BLaER1 (cell line): ENCODE measurements at regions not wholly inside any gene's neighbourhood (a gene's known extent, or its start where the extent isn't known, plus 50 kb on each side); places are given as distances from the start of the nearest gene placed in this dataset.

Experiments
- H3K27ac ChIP-seq: shearing (Covaris generic); formaldehyde crosslinking; 2 replicates; pipeline ENCODE4 v1.8.1; 2022
- H3K27me3 ChIP-seq: shearing (Covaris generic); formaldehyde crosslinking; 2 replicates; pipeline ENCODE4 v1.8.1; 2022
- H3K36me3 ChIP-seq: shearing (Covaris generic); formaldehyde crosslinking; 2 replicates; pipeline ENCODE4 v1.8.1; 2022
- H3K4me1 ChIP-seq: shearing (Covaris generic); formaldehyde crosslinking; 2 replicates; pipeline ENCODE4 v1.8.1; 2022
- H3K4me2 ChIP-seq: shearing (Covaris generic); formaldehyde crosslinking; 2 replicates; pipeline ENCODE4 v1.8.1; 2022
- H3K4me3 ChIP-seq: shearing (Covaris generic); formaldehyde crosslinking; 2 replicates; pipeline ENCODE4 v1.8.1; 2022
- H3K9ac ChIP-seq: shearing (Covaris generic); formaldehyde crosslinking; 2 replicates; pipeline ENCODE4 v1.8.1; 2022
- H3K9me3 ChIP-seq: shearing (Covaris generic); formaldehyde crosslinking; 2 replicates; pipeline ENCODE4 v1.8.1; 2022
- H4K20me1 ChIP-seq: shearing (Covaris generic); formaldehyde crosslinking; 2 replicates; pipeline ENCODE4 v1.8.1; 2022
- Cebpa-rat ChIP-seq: shearing (Covaris generic); IDR thresholded peaks from 2 replicates; pipeline ENCODE4 v1.8.1; 2022

DNA sequence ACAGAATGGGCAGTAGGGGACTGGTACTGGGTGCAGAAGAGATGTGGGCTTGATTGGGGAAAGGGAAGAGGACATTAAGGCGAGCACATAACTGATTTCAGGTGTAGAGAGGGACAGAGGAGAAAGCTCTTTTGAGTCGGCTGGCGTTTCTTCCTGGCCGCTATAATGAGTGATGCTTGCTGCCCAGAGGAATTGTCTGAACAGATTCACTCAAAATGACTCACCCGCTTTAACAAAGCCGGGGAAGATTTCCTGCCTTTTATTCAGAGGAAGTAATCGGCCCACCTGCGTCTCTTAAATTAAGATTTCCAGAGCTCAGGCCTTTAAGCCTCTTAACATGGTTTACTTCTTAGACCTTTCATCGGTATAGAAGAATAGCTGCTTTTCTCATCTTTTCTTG, 102.1 kb upstream of the AP1S2 start:
- no peaks in the 10 kb centered on the region for H3K36me3 ChIP-seq
- H3K4me1 ChIP-seq: no peaks in the 10 kb centered on the region
- H3K4me2 ChIP-seq: no peak overlapping the region
- no peak for TF ChIP-seq Cebpa-rat
- no peaks in the 10 kb centered on the region for H4K20me1 ChIP-seq
- H3K27ac ChIP-seq: no peak overlapping the region
- H3K9me3 ChIP-seq: no peaks in the 10 kb centered on the region
- peaks cover 81% of the 10 kb centered on the region for H3K27me3 ChIP-seq
- no peak overlapping the region for H3K4me3 ChIP-seq
- H3K9ac ChIP-seq: no peak overlapping the region

DNA sequence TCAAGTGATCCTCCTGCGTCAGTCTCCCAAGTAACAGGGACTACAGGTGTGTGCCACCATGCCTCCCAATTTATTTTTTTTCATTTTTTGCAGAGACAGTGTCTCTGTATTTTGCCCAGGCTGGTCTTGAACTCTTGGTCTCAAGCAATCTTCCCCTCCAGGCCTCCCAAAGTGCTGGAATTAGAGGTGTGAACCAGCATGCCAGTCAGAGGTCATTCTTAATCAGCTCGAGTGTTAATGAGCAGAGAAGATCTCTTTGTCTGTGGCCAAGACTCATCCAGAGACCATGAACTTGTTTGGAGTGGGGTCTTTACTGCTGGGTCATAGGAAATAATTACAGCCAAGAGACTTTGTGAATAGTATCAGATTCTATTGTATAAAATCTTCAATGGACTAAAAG, 99.2 kb upstream of the AP1S2 start:
- no peak overlapping the region for H3K9ac ChIP-seq
- peaks cover 82% of the 10 kb centered on the region for H3K27me3 ChIP-seq

DNA sequence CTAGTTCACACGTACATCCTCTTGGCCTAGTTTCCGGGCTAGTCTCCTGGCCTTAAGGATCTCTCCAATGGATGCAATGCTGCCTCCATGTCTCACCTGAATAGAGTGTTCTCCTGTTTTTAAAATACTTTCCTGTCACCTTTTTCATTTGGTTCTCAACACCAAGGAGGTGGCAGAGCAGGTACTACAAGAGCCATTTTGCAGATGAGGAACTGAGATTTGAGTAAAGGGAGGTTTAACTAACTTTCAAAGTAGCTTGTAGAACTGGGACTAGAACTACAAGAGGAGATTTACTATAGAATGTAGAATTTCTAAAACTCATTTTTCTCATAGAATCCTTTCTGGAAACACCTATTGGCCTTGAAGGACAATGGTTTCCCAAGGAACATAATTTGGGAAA, 97.6 kb upstream of the AP1S2 start:
- Histone ChIP-seq H3K4me1 (no peaks in the 10 kb centered on the region), H4K20me1 (no peaks in the 10 kb centered on the region; the same call in 1 of the 2 replicates), H3K4me2 (no peak overlapping the region), H3K27ac (no peak overlapping the region), H3K9ac (no peak overlapping the region), H3K27me3 (peaks cover 96% of the 10 kb centered on the region), H3K4me3 (no peak overlapping the region), H3K9me3 (no peaks in the 10 kb centered on the region), H3K36me3 (no peaks in the 10 kb centered on the region)
- TF ChIP-seq Cebpa-rat: no peak

More for the DNA sequence above, 99.2 kb upstream of the AP1S2 start:
- TF ChIP-seq Cebpa-rat: no peak
- no peak overlapping the region for H3K27ac ChIP-seq
- H3K4me1 ChIP-seq: no peaks in the 10 kb centered on the region
- no peaks in the 10 kb centered on the region for H3K36me3 ChIP-seq
- H4K20me1 ChIP-seq: no peaks in the 10 kb centered on the region; the same call in 1 of the 2 replicates
- H3K9me3 ChIP-seq: no peaks in the 10 kb centered on the region
- no peak overlapping the region for H3K4me2 ChIP-seq
- H3K4me3 ChIP-seq: no peak overlapping the region

DNA sequence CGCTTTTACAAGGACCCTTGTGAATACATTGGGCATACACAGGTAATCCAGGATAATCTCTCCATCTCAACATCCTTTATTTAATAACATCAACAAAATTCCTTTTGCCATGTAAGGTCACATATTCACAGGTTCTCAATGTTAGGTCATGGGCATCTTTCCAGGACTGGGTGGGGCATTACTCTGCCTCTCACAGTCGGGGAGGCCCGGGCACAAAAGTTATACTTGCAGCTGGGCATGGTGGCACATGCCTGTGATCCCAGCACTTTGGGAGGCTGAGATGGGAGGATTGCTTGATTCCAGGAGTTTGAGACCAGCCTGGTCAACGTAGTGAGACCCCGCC, 93.7 kb upstream of the AP1S2 start:
- no peak overlapping the region for H3K4me3 ChIP-seq
- H3K9ac ChIP-seq: no peak overlapping the region
- H3K27me3 ChIP-seq: peaks cover 98% of the 10 kb centered on the region
- H3K27ac ChIP-seq: no peak overlapping the region
- no peaks in the 10 kb centered on the region for H3K9me3 ChIP-seq
- TF ChIP-seq Cebpa-rat: no peak
- no peaks in the 10 kb centered on the region for H3K36me3 ChIP-seq
- peaks cover 5% of the 10 kb centered on the region; the same call in 1 of the 2 replicates for H4K20me1 ChIP-seq
- H3K4me2 ChIP-seq: no peak overlapping the region
- H3K4me1 ChIP-seq: no peaks in the 10 kb centered on the region

DNA sequence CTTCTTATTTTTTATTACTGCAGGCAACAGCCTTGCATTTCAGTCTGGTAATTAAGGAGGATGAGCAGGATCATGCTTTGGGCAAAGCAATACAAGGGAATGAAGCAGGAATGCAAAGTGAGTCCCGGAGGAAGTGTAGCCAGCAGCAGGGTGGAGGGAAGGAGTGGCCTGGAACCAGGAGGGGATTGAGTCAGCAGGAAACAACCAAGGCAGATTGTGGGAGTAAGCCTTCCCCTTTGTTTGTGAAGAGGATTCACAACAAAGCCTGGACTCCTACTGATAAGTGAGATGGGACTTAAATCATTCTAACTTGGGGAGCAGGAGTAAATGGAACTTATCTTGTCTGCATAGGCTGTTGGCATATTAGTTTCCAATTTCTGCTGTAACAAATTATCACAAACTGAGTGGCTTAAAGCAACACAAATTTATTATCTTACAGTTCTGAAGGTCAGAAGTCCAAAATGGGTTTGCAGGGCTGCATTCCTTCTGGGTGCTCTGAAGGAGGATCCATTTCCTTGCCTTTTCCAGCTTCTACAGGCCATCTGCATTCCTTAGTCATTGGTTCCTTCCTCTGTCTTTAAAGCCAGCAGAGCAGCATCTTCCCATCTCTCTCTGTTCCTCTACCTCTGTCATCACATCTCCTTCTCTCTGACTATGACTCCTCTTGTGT, 93.2 kb upstream of the AP1S2 start:
- H3K27ac ChIP-seq: no peak overlapping the region
- H3K4me1 ChIP-seq: no peaks in the 10 kb centered on the region
- no peak for TF ChIP-seq Cebpa-rat
- no peaks in the 10 kb centered on the region for H3K36me3 ChIP-seq
- H3K9me3 ChIP-seq: no peaks in the 10 kb centered on the region
- H4K20me1 ChIP-seq: peaks cover 5% of the 10 kb centered on the region; the same call in 1 of the 2 replicates
- H3K9ac ChIP-seq: no peak overlapping the region
- H3K4me3 ChIP-seq: no peak overlapping the region
- no peak overlapping the region for H3K4me2 ChIP-seq
- peaks cover 98% of the 10 kb centered on the region for H3K27me3 ChIP-seq

DNA sequence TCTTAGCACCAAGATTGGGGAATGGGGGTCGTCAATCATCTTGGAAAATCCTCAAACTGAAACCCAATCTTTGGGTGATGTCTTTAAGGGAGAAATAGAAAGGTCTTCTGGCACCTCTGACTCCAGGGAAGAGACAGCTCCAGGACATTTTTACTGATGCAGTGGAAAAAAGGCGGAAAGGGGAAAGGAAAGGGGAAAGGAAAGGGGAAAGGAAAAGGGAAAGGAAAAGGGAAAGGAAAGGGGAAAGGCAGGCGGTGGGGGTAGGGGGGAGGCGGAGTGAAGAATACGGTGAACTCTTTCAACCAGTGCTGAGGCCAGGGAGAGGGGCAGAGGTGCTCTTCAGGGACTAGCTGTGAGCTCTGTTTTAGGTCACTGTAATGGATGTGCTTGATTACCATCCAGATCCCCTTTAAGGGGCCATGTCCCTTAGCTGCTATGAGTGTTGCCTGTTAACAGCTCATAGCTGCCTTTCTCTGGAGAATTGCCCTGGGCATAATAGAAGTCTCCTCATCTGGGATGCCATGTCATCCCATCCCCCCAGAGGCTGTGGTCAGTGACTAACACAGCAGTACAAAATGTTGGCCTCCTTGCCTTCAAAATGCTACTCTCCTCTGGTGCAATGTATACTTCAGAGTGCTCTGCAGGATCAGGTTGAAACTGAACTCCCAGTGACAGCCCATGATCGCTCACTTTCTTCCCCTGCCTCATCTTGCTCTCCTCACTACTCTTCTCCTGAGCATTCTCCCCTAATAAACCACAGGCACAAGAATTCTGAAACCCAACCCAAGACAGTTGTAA, 92.4 kb upstream of the AP1S2 start:
- no peak for TF ChIP-seq Cebpa-rat
- H3K36me3 ChIP-seq: no peaks in the 10 kb centered on the region
- no peak overlapping the region for H3K27ac ChIP-seq
- H4K20me1 ChIP-seq: peaks cover 5% of the 10 kb centered on the region; the same call in 1 of the 2 replicates
- peaks cover 98% of the 10 kb centered on the region for H3K27me3 ChIP-seq
- H3K4me2 ChIP-seq: no peak overlapping the region
- H3K9ac ChIP-seq: no peak overlapping the region
- H3K9me3 ChIP-seq: no peaks in the 10 kb centered on the region
- H3K4me1 ChIP-seq: no peaks in the 10 kb centered on the region
- H3K4me3 ChIP-seq: no peak overlapping the region

DNA sequence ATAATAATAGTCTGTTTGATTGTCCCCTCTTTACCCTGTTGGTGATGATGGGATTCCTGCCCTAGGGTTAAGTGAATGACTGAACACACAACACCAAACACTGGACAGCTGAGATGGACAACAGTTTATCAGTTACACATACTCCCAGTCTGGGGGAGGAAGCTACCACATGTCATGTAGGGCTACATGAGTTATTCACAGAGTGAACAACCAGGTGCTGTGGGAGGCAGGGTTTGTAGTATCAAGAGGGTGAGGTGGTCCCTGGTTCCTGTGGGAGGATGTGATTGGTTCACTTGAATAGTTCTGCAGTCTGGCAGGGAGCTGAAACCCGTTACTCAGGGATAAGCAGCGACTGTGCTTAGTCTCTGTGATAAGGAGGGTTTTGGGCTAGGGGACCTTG, 88.8 kb upstream of the AP1S2 start:
- Histone ChIP-seq H3K36me3 (no peaks in the 10 kb centered on the region), H4K20me1 (peaks cover 5% of the 10 kb centered on the region; the same call in 1 of the 2 replicates), H3K27me3 (peaks cover 82% of the 10 kb centered on the region), H3K4me3 (no peak overlapping the region), H3K4me1 (no peaks in the 10 kb centered on the region), H3K27ac (no peak overlapping the region), H3K9ac (no peak overlapping the region), H3K9me3 (no peaks in the 10 kb centered on the region), H3K4me2 (no peak overlapping the region)
- TF ChIP-seq Cebpa-rat: no peak

DNA sequence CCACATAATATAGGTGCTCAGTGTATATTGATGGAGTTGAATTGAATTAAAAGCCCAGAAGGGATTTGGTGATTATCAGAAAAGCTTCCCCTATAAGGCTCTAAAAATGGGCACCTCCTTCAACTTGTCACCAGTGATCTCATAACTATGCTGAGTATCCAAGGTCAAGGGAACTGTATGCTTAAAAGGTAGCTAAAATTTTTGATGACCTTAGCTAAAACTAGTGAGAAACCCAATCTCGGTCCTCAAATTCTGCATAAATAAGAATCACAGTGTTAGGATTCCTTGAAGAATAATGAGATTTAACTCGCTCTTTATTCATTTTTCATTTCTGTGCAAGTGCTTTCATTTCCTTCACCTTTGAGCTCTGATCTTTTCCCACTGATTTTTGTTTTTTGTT, 87.7 kb upstream of the AP1S2 start:
- Histone ChIP-seq H3K4me2 (no peak overlapping the region), H4K20me1 (peaks cover 5% of the 10 kb centered on the region; the same call in 1 of the 2 replicates), H3K36me3 (no peaks in the 10 kb centered on the region), H3K9me3 (no peaks in the 10 kb centered on the region), H3K4me1 (no peaks in the 10 kb centered on the region), H3K27ac (no peak overlapping the region), H3K27me3 (peaks cover 82% of the 10 kb centered on the region), H3K4me3 (no peak overlapping the region), H3K9ac (no peak overlapping the region)
- no peak for TF ChIP-seq Cebpa-rat

DNA sequence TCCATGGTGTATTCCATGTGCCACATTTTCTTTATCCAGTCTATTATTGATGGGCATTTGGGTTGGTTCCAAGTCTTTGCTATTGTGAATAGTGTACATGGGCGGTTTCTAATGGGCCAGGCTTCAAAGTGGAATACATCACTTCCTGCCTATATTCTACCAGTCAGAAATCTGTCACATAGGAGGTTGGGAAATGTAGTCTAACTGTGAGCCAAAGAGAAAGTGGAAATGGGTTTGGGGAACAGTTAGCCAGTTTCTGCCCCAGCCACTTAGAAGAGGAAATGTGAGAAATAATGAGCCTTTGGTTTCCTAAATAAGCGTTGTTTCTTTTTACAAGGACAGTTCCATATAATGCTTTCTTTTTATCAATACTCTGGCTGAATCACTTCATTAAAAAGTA, 85.1 kb upstream of the AP1S2 start:
- H3K27me3 ChIP-seq: peaks cover 81% of the 10 kb centered on the region
- no peak overlapping the region for H3K4me3 ChIP-seq
- no peaks in the 10 kb centered on the region for H3K9me3 ChIP-seq
- H3K9ac ChIP-seq: no peak overlapping the region
- H3K4me1 ChIP-seq: no peaks in the 10 kb centered on the region
- no peaks in the 10 kb centered on the region for H3K36me3 ChIP-seq
- TF ChIP-seq Cebpa-rat: no peak
- H3K4me2 ChIP-seq: no peak overlapping the region
- H3K27ac ChIP-seq: no peak overlapping the region
- peaks cover 5% of the 10 kb centered on the region; the same call in 1 of the 2 replicates for H4K20me1 ChIP-seq

DNA sequence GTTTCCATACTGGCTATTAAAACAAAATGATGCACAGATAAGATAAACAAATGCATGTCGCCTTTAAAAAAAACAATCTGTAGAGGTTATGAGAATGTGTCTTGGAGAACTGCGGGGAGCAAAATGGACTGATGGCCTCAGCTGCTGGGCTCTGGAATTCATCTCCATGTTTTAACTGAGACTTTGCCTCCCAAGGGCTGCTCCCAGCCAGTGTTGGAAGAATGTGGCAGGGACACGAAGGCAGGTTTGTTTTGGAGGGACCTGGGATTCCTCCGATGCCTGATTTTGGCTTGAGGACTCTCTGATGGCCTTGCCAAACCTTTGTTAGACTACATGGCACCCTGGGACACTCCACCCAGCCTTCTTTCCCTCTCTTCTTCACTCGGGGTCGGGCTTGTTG, 83.5 kb upstream of the AP1S2 start:
- Histone ChIP-seq H3K27me3 (peaks cover 79% of the 10 kb centered on the region), H3K9me3 (no peaks in the 10 kb centered on the region), H3K27ac (no peak overlapping the region), H4K20me1 (no peaks in the 10 kb centered on the region), H3K36me3 (no peaks in the 10 kb centered on the region), H3K4me2 (no peak overlapping the region), H3K4me3 (no peak overlapping the region), H3K9ac (no peak overlapping the region), H3K4me1 (no peaks in the 10 kb centered on the region)
- TF ChIP-seq Cebpa-rat: no peak
